Ramos (cell line): ENCODE measurements at regions not wholly inside any gene's neighbourhood (a gene's known extent, or its start where the extent isn't known, plus 50 kb on each side); places are given as distances from the start of the nearest gene placed in this dataset.

Experiments used
- in situ Hi-C: fragments of 300-500 bp; cut with MboI; formaldehyde crosslinking; loops from one replicate; pipeline ENCODE4 v1.14.3; 2022; ENCODE audit warnings: low sequenced_read_pairs; ENCODE audit not compliant: unreplicated experiment

DNA sequence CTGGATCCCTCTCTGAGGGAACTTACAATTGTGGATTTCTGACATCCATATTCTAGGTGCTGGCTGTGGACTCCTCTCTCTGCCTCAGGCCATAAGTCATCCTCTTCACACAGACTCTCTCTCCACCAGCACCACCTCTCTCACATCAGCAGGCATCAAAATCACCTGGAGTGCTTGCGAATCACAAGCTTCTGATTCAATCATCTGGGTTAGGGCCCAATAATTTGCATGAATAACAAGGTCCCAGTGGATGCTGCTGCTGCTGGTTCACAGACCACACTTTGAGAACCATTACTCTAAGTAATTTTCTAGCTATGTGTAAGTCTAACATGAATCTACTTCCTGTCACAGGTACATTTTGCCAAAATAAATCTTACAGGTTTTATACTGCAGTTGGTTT is 214.9 kb downstream of the DSEL start:
- in situ Hi-C loops: no loop called here

GRCh38 chr18:67300498-67300897 is 216.0 kb downstream of the DSEL start:
- in situ Hi-C loops: no loop called here

GRCh38 chr18:67292814-67293213 is 223.7 kb downstream of the DSEL start:
- in situ Hi-C loops: no loop called here

DNA sequence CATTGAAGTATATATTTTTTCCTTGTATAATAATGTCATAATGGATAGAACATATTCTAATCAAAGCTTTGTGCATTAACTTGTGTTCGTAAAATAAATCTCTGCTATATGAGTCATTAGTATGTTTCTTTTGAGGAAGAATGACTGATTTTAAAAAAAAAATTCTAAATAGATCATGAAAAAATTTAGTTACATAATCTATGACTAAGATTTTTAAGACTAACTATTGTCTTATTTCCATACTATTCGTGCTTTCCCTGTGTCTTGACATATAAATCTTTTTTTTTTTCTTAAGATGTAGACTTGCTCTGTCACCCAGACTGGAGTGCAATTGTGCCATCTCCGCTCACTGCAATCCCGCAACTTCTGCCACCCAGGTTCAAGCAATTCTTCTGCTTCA is 226.1 kb downstream of the DSEL start:
- in situ Hi-C loops: no loop called here

DNA sequence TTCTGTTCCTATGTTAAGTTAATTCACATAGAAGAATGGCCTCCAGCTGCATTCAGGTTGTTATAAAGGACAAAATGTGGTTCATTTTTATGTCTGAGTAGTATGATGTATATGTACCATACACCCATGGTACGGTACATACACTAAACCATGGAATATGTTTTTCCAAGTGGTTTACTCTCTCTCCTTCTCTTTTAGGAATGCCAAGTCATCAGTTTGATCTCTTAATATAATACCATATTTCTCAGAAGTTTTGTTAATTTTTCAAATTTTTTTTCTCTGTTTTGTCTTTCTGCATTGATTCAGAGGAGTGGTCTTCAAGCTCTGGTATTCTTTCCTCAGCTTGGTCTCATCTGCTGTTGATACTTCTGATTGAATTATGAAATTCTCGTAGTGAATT is 230.9 kb downstream of the DSEL start:
- in situ Hi-C loops: no loop called here

DNA sequence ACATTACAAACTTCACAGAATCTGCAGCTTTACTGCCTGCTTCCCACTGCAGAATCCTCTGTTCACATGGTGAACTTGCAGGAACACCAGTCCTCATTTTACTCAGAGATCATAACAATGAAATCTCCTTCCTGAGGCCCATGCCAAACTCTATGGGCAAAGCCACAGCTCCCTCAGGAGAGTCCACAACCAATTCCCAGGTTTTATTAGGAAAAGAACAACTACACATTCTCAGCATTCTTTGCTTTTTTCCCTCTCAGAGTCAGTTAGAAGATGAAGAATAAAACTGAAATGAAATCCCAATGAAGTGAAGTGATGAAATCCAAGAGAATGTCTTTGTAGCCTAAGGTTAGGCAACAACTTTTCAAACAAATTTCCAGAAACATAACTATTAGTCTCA is 233.7 kb downstream of the DSEL start:
- in situ Hi-C loops: no loop called here

DNA sequence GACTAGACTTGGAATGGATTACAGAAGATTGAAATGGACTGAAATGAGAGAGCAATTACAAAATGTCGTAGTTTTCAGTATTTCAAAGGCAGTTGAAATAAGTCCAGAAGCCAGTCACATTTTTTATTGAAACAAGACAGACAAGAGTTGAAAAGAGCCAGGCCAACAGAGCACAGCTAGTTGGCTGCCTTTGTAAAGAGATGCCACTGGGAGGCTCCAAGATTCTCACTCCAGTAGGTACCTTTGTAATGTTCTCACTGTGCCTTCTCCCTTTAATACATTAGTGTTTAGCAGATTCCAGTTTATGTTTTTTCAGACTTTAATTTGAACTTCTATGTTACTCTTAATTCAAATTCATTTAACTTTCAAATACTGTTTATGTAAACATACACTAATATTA is 234.8 kb downstream of the DSEL start:
- in situ Hi-C loops: no loop called here

GRCh38 chr18:67280486-67281242 is 235.9 kb downstream of the DSEL start:
- in situ Hi-C loops: no loop called here

GRCh38 chr18:67279988-67280387 is 236.5 kb downstream of the DSEL start:
- in situ Hi-C loops: no loop called here

- in situ Hi-C loops: no loop called here
These were observed 237.5 kb downstream of the DSEL start for GRCh38 chr18:67278984-67279383.

DNA sequence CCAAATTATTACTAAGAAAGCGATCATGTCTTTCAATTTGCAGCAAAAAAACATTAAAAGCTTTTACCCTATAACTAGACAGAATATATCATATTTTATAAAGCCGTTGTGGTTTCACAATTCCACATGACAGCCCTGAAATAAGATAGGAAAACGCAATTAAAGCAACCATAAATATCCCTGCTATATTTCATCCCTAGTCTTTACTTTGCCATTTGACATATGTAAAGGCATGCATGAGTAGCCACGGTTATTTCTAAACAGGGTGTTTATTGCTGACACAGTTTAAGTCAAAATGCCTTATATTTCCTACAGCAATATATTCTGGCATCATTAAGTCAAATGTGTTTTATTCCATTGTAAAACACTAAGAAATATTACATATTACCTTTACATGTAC is 239.9 kb downstream of the DSEL start:
- in situ Hi-C loops: no loop called here

GRCh38 chr18:67273288-67273687 is 243.2 kb downstream of the DSEL start:
- in situ Hi-C loops: no loop called here

- in situ Hi-C loops: no loop called here
These were observed 247.3 kb downstream of the DSEL start for GRCh38 chr18:67269206-67269605.

- in situ Hi-C loops: no loop called here
These were observed 248.0 kb downstream of the DSEL start for GRCh38 chr18:67268530-67268929.

- in situ Hi-C loops: no loop called here
These were observed 250.0 kb downstream of the DSEL start for GRCh38 chr18:67266246-67267237.

GRCh38 chr18:67265464-67266245 is 250.9 kb downstream of the DSEL start:
- in situ Hi-C loops: no loop called here

DNA sequence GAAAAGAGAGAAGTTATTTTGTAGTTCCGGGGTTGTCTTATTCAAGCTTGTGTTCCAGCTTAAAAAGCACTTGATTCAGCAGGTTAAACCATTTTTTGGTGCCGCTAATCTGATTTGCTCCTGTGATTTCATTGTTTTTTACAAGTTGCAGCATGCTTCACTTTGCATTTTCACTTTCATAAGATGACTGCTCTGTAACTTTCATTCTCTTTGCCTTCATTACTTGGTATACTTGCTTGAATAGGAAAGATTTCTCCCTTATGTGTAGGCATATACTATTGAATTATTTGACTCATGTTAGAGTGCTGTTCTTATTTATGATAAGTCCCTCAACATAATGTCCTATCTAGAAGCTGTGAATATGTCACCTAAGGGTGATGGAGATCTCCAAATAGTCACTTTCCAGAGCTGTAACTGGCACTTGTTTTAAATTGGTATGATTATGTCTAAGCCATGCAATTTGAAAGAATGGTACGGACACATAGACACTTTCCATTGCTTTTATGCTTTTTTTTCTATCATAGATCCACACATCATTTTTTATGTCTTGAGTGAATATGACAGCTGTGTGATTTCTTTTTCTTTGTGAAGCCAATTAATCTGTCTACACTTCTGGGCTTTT is 254.5 kb downstream of the DSEL start:
- in situ Hi-C loops: no loop called here

DNA sequence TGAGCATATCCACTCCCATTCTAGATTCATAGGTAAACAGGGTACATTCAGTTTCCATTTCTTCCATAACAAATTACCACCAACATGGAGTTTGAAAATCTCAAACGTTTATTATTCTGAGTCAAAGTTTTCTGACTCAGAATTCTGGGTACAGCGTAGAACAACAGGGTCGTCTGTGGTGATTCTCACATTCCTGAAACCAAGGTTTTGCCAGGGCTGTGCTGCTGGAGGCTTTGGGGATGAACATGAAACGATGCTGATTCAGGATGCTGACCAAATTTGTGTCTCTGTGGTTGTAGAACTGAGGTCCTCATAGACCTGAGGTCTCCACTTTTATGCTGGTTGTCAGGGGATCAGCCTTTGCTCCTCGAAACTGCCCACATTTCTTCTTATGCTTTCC is 255.7 kb downstream of the DSEL start:
- in situ Hi-C loops: no loop called here

- in situ Hi-C loops: no loop called here
These were observed 265.6 kb downstream of the DSEL start for GRCh38 chr18:67250776-67251424.
